ENCODE measurements at regions not wholly inside any gene's neighbourhood (a gene's known extent, or its start where the extent isn't known, plus 50 kb on each side); places are given as distances from the start of the nearest gene placed in this dataset.
"Not testable (repeated sequence)": the region's sequence is repeated elsewhere in the genome, so short reads cannot be mapped to it uniquely, and the experiment has no call there.

- Histone ChIP-seq H3K9ac (no peak overlapping the region), H3F3A (ENCODE audit: low read depth) (no peaks in the 10 kb centered on the region), H3K27me3 (no peaks in the 10 kb centered on the region), H3K4me1 (peaks cover 10% of the 10 kb centered on the region), H3K36me3 (no peaks in the 10 kb centered on the region), H3K27ac (no peak overlapping the region), H3K79me2 (ENCODE audit: low read depth) (no peaks in the 10 kb centered on the region), H3K4me3 (no peak overlapping the region), H4K20me1 (ENCODE audit: low read depth) (no peaks in the 10 kb centered on the region), H3K9me3 (ENCODE audit: low read depth) (no peaks in the 10 kb centered on the region), H3K4me2 (no peak overlapping the region), H2AFZ (replicated peaks) (no peak overlapping the region)
- peaks cover 11% of the 10 kb centered on the region for H3K27me3 Mint-ChIP-seq (ENCODE audit: insufficient read depth, low read depth)
- H3K4me1 Mint-ChIP-seq = peaks cover 15% of the 10 kb centered on the region
- H3K36me3 Mint-ChIP-seq = no peaks in the 10 kb centered on the region
- H3K9me3 Mint-ChIP-seq = no peaks in the 10 kb centered on the region
- TF ChIP-seq EZH2phosphoT487 (IDR thresholded peaks at IDR 0.05) (no peak), CTCF (IDR thresholded peaks at IDR 0.05) (no peak), EZH2 (IDR thresholded peaks at IDR 0.05) (no peak)
- H3K4me3 Mint-ChIP-seq = no peak overlapping the region
- no peak overlapping the region for H3K27ac Mint-ChIP-seq
- no peak for DNase-seq (ENCODE audit: low spot score)
Measured at GRCh38 chr10:71014021-71014805, 125.8 kb upstream of the PCBD1 start.

- H3K79me2 ChIP-seq (ENCODE audit: low read depth) = no peaks in the 10 kb centered on the region
- Mint-ChIP-seq H3K9me3 (no peaks in the 10 kb centered on the region), H3K27me3 (ENCODE audit: insufficient read depth, low read depth) (peaks cover 9% of the 10 kb centered on the region), H3K4me1 (peaks cover 12% of the 10 kb centered on the region), H3K4me3 (no peak overlapping the region), H3K36me3 (no peaks in the 10 kb centered on the region), H3K27ac (no peak overlapping the region)
- H3K4me3 ChIP-seq = no peak overlapping the region
- H3K9ac ChIP-seq = no peak overlapping the region
- H3F3A ChIP-seq (ENCODE audit: low read depth) = no peaks in the 10 kb centered on the region
- no peaks in the 10 kb centered on the region for H4K20me1 ChIP-seq (ENCODE audit: low read depth)
- no peak overlapping the region for H3K27ac ChIP-seq
- H3K27me3 ChIP-seq = no peaks in the 10 kb centered on the region
- H2AFZ ChIP-seq (replicated peaks) = no peak overlapping the region
- TF ChIP-seq CTCF (IDR thresholded peaks at IDR 0.05) = no peak
- no peak for TF ChIP-seq EZH2 (IDR thresholded peaks at IDR 0.05)
- TF ChIP-seq EZH2phosphoT487 (IDR thresholded peaks at IDR 0.05) = no peak
- H3K4me1 ChIP-seq = peaks cover 7% of the 10 kb centered on the region
- DNase-seq (ENCODE audit: low spot score) = no peak
- no peaks in the 10 kb centered on the region for H3K36me3 ChIP-seq
- H3K9me3 ChIP-seq (ENCODE audit: low read depth) = no peaks in the 10 kb centered on the region
- H3K4me2 ChIP-seq = no peak overlapping the region
Measured at GRCh38 chr10:71015674-71016073, 127.3 kb upstream of the PCBD1 start.

DNA sequence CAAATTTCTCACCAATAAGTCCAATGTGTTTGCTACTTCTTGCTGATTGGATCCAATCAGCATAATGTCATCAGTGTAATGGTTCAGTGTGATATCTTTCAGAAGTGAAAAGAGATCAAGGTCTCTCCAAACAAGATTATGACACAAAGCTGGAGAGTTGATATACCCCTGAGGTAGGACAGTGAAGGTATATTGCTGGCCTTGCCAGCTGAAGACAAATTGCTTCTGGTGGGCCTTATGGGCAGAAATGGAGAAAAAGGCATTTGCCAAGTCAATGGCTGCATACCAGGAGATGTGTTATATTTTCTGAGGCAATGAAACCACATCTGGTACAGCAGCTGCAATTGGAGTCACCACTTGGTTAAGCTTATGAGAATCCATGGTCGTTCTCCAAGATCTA is 131.7 kb upstream of the PCBD1 start:
- H3K9me3 ChIP-seq (ENCODE audit: low read depth); DNase-seq (ENCODE audit: low spot score); H3K9ac ChIP-seq; H4K20me1 ChIP-seq (ENCODE audit: low read depth); H3K27ac Mint-ChIP-seq; H3K27me3 Mint-ChIP-seq (ENCODE audit: insufficient read depth, low read depth); H3K79me2 ChIP-seq (ENCODE audit: low read depth); H2AFZ ChIP-seq (replicated peaks); H3K27ac ChIP-seq; H3K36me3 ChIP-seq; H3F3A ChIP-seq (ENCODE audit: low read depth); H3K4me3 ChIP-seq; H3K4me3 Mint-ChIP-seq; H3K27me3 ChIP-seq; H3K9me3 Mint-ChIP-seq; H3K36me3 Mint-ChIP-seq; H3K4me2 ChIP-seq; H3K4me1 Mint-ChIP-seq; H3K4me1 ChIP-seq: not testable (repeated sequence)

GRCh38 chr10:71021402-71021801 is 133.0 kb upstream of the PCBD1 start:
- no peak for DNase-seq (ENCODE audit: low spot score)
- no peak overlapping the region for H3K4me3 ChIP-seq
- Mint-ChIP-seq H3K4me3 (no peak overlapping the region), H3K27ac (no peak overlapping the region), H3K36me3 (no peaks in the 10 kb centered on the region), H3K9me3 (peaks cover 10% of the 10 kb centered on the region), H3K4me1 (peaks cover 6% of the 10 kb centered on the region), H3K27me3 (ENCODE audit: insufficient read depth, low read depth) (peaks cover 6% of the 10 kb centered on the region)
- H3K36me3 ChIP-seq = no peaks in the 10 kb centered on the region
- H3K9ac ChIP-seq = no peak overlapping the region
- no peak overlapping the region for H2AFZ ChIP-seq (replicated peaks)
- H3K4me2 ChIP-seq = no peak overlapping the region
- no peaks in the 10 kb centered on the region for H3K27me3 ChIP-seq
- no peak overlapping the region for H3K27ac ChIP-seq
- no peaks in the 10 kb centered on the region for H3K79me2 ChIP-seq (ENCODE audit: low read depth)
- H3K9me3 ChIP-seq (ENCODE audit: low read depth) = no peaks in the 10 kb centered on the region
- TF ChIP-seq EZH2 (IDR thresholded peaks at IDR 0.05) (no peak), CTCF (IDR thresholded peaks at IDR 0.05) (no peak), EZH2phosphoT487 (IDR thresholded peaks at IDR 0.05) (no peak)
- H4K20me1 ChIP-seq (ENCODE audit: low read depth) = no peaks in the 10 kb centered on the region
- no peaks in the 10 kb centered on the region for H3F3A ChIP-seq (ENCODE audit: low read depth)
- no peaks in the 10 kb centered on the region for H3K4me1 ChIP-seq

Data from neural progenitor cell (in vitro differentiated cells).